ENCODE measurements at regions not wholly inside any gene's neighbourhood (a gene's known extent, or its start where the extent isn't known, plus 50 kb on each side); places are given as distances from the start of the nearest gene placed in this dataset.

GRCh38 chr9:38182321-38182720 is 113.3 kb upstream of the SHB start:
- no peak for TF ChIP-seq CTCF (IDR thresholded peaks at IDR 0.05 in 8 of 11, conservative IDR thresholded peaks at IDR 0.05 in 3 of 11)
- no peak for TF ChIP-seq POLR2AphosphoS5 (IDR thresholded peaks at IDR 0.05)
- TF ChIP-seq POLR2A (IDR thresholded peaks at IDR 0.05): no peak
- Histone ChIP-seq H3K27ac (no peak overlapping the region), H3K27me3 (replicated peaks in 1 of 7) (no peaks in the 10 kb centered on the region), H3K4me1 (no peaks in the 10 kb centered on the region), H3K36me3 (no peaks in the 10 kb centered on the region), H3K4me3 (no peak overlapping the region), H3K9me3 (no peaks in the 10 kb centered on the region)
- intact Hi-C loops (cut with DNase I; ENCODE audit: low total_unique reads): no loop called here
- DNase-seq: no peak

GRCh38 chr9:38181866-38182265 is 112.8 kb upstream of the SHB start:
- 73 to 87% (median 76%) methylated on average over 2 of the region's 2 CpGs for WGBS, 5 donors
- intact Hi-C loops (cut with DNase I; ENCODE audit: low total_unique reads): no loop called here

GRCh38 chr9:38181232-38181631 is 112.2 kb upstream of the SHB start:
- H3K9me3 ChIP-seq: no peaks in the 10 kb centered on the region
- DNase-seq: no peak
- no peaks in the 10 kb centered on the region for H3K4me1 ChIP-seq
- H3K36me3 ChIP-seq: no peaks in the 10 kb centered on the region
- no peaks in the 10 kb centered on the region for H3K27me3 ChIP-seq (replicated peaks in 1 of 7)
- intact Hi-C loops (cut with DNase I; ENCODE audit: low total_unique reads): no loop called here
- no peak overlapping the region for H3K27ac ChIP-seq
- no peak for TF ChIP-seq CTCF (IDR thresholded peaks at IDR 0.05 in 8 of 11, conservative IDR thresholded peaks at IDR 0.05 in 3 of 11)
- TF ChIP-seq POLR2A (IDR thresholded peaks at IDR 0.05): no peak
- TF ChIP-seq POLR2AphosphoS5 (IDR thresholded peaks at IDR 0.05): no peak
- no peak overlapping the region for H3K4me3 ChIP-seq
- WGBS, 5 donors: 89 to 96% (median 94%) methylated on average over 3 to 4 of the region's 4 CpGs

More at GRCh38 chr9:38181866-38182265, 112.8 kb upstream of the SHB start:
- no peak for DNase-seq
- no peak overlapping the region for H3K27ac ChIP-seq
- no peaks in the 10 kb centered on the region for H3K9me3 ChIP-seq
- H3K36me3 ChIP-seq: no peaks in the 10 kb centered on the region
- no peaks in the 10 kb centered on the region for H3K4me1 ChIP-seq
- H3K4me3 ChIP-seq: no peak overlapping the region
- no peak for TF ChIP-seq POLR2AphosphoS5 (IDR thresholded peaks at IDR 0.05)
- TF ChIP-seq POLR2A (IDR thresholded peaks at IDR 0.05): no peak
- TF ChIP-seq CTCF (IDR thresholded peaks at IDR 0.05 in 8 of 11, conservative IDR thresholded peaks at IDR 0.05 in 3 of 11): no peak
- no peaks in the 10 kb centered on the region for H3K27me3 ChIP-seq (replicated peaks in 1 of 7)

GRCh38 chr9:38180656-38181055 is 111.6 kb upstream of the SHB start:
- no peak overlapping the region for H3K27ac ChIP-seq
- H3K9me3 ChIP-seq: no peaks in the 10 kb centered on the region
- H3K4me1 ChIP-seq: no peaks in the 10 kb centered on the region
- no peak for DNase-seq
- H3K4me3 ChIP-seq: no peak overlapping the region
- no peaks in the 10 kb centered on the region for H3K36me3 ChIP-seq
- H3K27me3 ChIP-seq (replicated peaks in 1 of 7): no peaks in the 10 kb centered on the region
- WGBS, 5 donors: 76 to 95% (median 87%) methylated on average over 3 of the region's 3 CpGs
- TF ChIP-seq CTCF (IDR thresholded peaks at IDR 0.05 in 8 of 11, conservative IDR thresholded peaks at IDR 0.05 in 3 of 11) (no peak), POLR2A (IDR thresholded peaks at IDR 0.05) (no peak), POLR2AphosphoS5 (IDR thresholded peaks at IDR 0.05) (no peak)
- intact Hi-C loops (cut with DNase I; ENCODE audit: low total_unique reads): no loop called here

Data from spleen (tissue), 11 donors.